ENCODE measurements at regions not wholly inside any gene's neighbourhood (a gene's known extent, or its start where the extent isn't known, plus 50 kb on each side); places are given as distances from the start of the nearest gene placed in this dataset.

DNA sequence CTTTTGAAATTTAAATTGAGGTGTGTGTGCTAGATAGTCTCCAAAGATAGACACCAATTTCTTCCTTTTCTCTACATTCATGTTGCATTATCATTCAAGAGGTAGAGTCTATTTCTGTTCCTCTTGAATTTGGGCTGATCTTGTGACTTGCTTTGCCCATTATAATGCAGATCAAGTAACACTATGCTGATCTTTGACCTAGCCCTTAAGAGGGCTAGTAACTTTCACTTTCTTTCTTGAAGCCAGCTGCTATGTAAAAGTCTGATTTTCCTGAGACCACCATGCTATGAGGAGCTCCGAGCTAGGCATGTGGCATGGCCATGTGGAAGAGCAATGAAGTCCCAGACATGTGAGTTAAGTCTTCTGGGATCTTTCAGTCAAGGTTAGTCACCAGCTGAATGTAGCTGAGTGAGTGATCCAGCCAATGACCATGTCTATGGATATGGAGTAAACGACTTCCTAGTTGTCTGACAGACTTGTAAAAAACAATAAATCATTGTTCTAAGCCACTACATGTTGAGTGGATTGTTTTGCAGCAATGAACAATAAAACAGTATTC lies 189.4 kb upstream of the CWC22 start:
- H3F3A ChIP-seq (ENCODE audit: insufficient read depth): no peaks in the 10 kb centered on the region
- H3K4me2 ChIP-seq (ENCODE audit: unreplicated experiment): no peak overlapping the region
- H3K27ac ChIP-seq: no peak overlapping the region
- no peak for TF ChIP-seq EZH2phosphoT487 (IDR thresholded peaks at IDR 0.05; ENCODE audit: insufficient read depth, low read depth)
- TF ChIP-seq EZH2 (IDR thresholded peaks at IDR 0.05; ENCODE audit: insufficient read depth, poor library complexity, severe bottlenecking): no peak
- H3K27me3 ChIP-seq (replicated peaks; ENCODE audit: insufficient read depth): no peaks in the 10 kb centered on the region
- peak; percentile 6 for DNase-seq
- 41 to 49% methylated on average over 2 of the region's 2 CpGs for WGBS, 2 experiments (ENCODE audit: low coverage in 1 of 2, low lambda C conversion rate in 2 of 2, missing lambda C conversion rate in 2 of 2)
- in situ Hi-C loops (cut with MboI): no loop called here
- no peaks in the 10 kb centered on the region for H3K36me3 ChIP-seq (ENCODE audit: low read depth)
- no peaks in the 10 kb centered on the region for H3K9me2 ChIP-seq (ENCODE audit: insufficient read depth)
- H3K9ac ChIP-seq: no peak overlapping the region
- no peaks in the 10 kb centered on the region for H3K9me3 ChIP-seq (ENCODE audit: low read depth)
- H3K79me2 ChIP-seq (ENCODE audit: insufficient read depth): no peaks in the 10 kb centered on the region
- H4K20me1 ChIP-seq (ENCODE audit: insufficient read depth): no peaks in the 10 kb centered on the region
- H3K4me1 ChIP-seq (ENCODE audit: insufficient read depth): peaks cover 2% of the 10 kb centered on the region; the same call in 1 of the 2 replicates
- no peak overlapping the region for H2AFZ ChIP-seq
- H3K4me3 ChIP-seq: no peak overlapping the region

DNA sequence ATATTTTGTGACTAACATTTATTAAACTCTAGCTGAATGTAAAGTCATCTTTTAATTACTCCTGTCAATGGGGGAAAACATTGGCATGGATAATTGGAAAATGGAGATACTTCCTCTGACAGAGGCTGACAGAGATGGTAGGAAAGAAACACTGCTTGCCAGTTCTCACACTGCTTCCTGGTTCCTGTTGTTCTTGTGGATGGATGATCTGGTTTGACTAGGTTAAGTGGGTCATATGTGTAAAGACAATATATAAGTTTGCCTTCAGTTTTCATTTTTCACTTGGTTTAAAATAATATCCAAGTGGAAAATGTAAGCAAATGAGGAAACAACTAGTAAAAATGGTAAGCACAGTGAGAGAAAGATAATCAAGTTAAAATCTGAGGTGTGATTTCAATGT lies 188.8 kb upstream of the CWC22 start:
- H3K27me3 ChIP-seq (replicated peaks; ENCODE audit: insufficient read depth): no peaks in the 10 kb centered on the region
- H3K9ac ChIP-seq: no peak overlapping the region
- H3K36me3 ChIP-seq (ENCODE audit: low read depth): no peaks in the 10 kb centered on the region
- no peaks in the 10 kb centered on the region for H3F3A ChIP-seq (ENCODE audit: insufficient read depth)
- in situ Hi-C loops (cut with MboI): no loop called here
- H3K27ac ChIP-seq: no peak overlapping the region
- no peaks in the 10 kb centered on the region for H4K20me1 ChIP-seq (ENCODE audit: insufficient read depth)
- H3K4me3 ChIP-seq: no peak overlapping the region
- no peaks in the 10 kb centered on the region for H3K9me2 ChIP-seq (ENCODE audit: insufficient read depth)
- H3K4me2 ChIP-seq (ENCODE audit: unreplicated experiment): no peak overlapping the region
- no peak overlapping the region for H2AFZ ChIP-seq
- H3K4me1 ChIP-seq (ENCODE audit: insufficient read depth): peaks cover 5% of the 10 kb centered on the region; the same call in 1 of the 2 replicates
- no peaks in the 10 kb centered on the region for H3K79me2 ChIP-seq (ENCODE audit: insufficient read depth)
- TF ChIP-seq EZH2 (IDR thresholded peaks at IDR 0.05; ENCODE audit: insufficient read depth, poor library complexity, severe bottlenecking) (no peak), EZH2phosphoT487 (IDR thresholded peaks at IDR 0.05; ENCODE audit: insufficient read depth, low read depth) (no peak)
- no peaks in the 10 kb centered on the region for H3K9me3 ChIP-seq (ENCODE audit: low read depth)
- no peak for DNase-seq

DNA sequence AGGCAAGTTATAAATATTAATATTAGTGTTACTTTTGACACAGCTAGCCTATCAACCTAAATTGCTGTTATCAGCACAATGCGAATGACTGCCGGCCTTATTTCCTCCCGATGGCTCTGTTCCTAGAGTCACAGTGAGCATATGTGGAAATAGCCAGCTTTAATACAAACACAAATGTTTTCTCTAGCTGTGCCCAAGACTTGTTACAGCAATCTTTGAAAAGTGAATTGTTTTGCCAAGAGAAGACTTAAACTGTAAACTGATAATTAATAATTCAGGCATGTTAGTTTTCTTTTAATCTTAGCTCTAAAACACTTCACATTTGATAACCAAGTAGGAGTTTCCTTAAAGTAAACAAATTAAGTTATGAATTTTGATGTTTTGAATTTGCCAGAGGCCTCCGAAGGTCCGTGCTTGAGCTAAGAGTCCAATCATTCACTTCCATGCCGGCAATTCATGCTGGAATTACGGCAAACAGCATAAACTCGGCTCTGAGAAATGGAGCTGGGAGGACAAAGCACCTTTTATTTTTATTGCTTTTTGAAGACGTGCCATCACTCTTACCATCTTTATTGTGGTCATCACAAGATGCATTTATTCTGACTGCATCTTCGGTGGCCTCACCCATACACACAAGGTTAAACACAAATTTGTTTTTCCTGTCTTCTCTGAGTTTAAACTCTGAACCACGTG lies 184.5 kb upstream of the CWC22 start:
- no peaks in the 10 kb centered on the region for H3F3A ChIP-seq (ENCODE audit: insufficient read depth)
- H4K20me1 ChIP-seq (ENCODE audit: insufficient read depth): no peaks in the 10 kb centered on the region
- peak; percentile 14 for DNase-seq
- peaks cover 5% of the 10 kb centered on the region; the same call in 1 of the 2 replicates for H3K4me1 ChIP-seq (ENCODE audit: insufficient read depth)
- H3K4me3 ChIP-seq: no peak overlapping the region
- no peaks in the 10 kb centered on the region for H3K9me3 ChIP-seq (ENCODE audit: low read depth)
- no peaks in the 10 kb centered on the region for H3K36me3 ChIP-seq (ENCODE audit: low read depth)
- no peak overlapping the region for H3K4me2 ChIP-seq (ENCODE audit: unreplicated experiment)
- no peak for TF ChIP-seq EZH2 (IDR thresholded peaks at IDR 0.05; ENCODE audit: insufficient read depth, poor library complexity, severe bottlenecking)
- TF ChIP-seq EZH2phosphoT487 (IDR thresholded peaks at IDR 0.05; ENCODE audit: insufficient read depth, low read depth): no peak
- no peaks in the 10 kb centered on the region for H3K9me2 ChIP-seq (ENCODE audit: insufficient read depth)
- H3K27ac ChIP-seq: no peak overlapping the region
- H3K79me2 ChIP-seq (ENCODE audit: insufficient read depth): no peaks in the 10 kb centered on the region
- 59% methylated on average over 11 of the region's 11 CpGs for WGBS, 2 experiments (ENCODE audit: low coverage in 1 of 2, low lambda C conversion rate in 2 of 2, missing lambda C conversion rate in 2 of 2)
- peak overlapping the region; percentile 36 for H2AFZ ChIP-seq
- in situ Hi-C loops (cut with MboI): no loop called here
- H3K27me3 ChIP-seq (replicated peaks; ENCODE audit: insufficient read depth): no peaks in the 10 kb centered on the region
- no peak overlapping the region for H3K9ac ChIP-seq

DNA sequence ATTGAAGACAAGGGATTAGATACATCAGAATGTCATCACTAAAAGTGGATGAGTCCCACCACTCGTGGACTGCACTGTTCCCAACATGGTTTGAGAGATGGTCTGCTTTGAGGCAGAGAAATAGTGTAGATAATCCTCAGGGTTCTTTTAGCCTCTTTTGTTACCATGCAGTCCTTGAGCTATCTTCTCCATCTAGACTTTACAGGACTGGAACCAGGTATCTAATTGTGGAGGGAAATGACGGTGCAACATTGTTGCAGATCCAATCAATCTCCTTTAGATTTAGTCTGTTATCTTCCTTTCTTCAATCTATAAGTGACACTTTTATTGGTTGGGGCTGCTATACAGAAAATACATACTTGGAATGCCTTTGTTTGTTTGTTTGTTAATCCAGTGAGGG lies 183.8 kb upstream of the CWC22 start:
- H3K9me2 ChIP-seq (ENCODE audit: insufficient read depth): no peaks in the 10 kb centered on the region
- peaks cover 5% of the 10 kb centered on the region; the same call in 1 of the 2 replicates for H3K4me1 ChIP-seq (ENCODE audit: insufficient read depth)
- no peaks in the 10 kb centered on the region for H3F3A ChIP-seq (ENCODE audit: insufficient read depth)
- peak overlapping the region; percentile 8; the same call in 1 of the 2 replicates for H2AFZ ChIP-seq
- no peak overlapping the region for H3K27ac ChIP-seq
- DNase-seq: no peak
- H3K27me3 ChIP-seq (replicated peaks; ENCODE audit: insufficient read depth): no peaks in the 10 kb centered on the region
- H3K4me3 ChIP-seq: no peak overlapping the region
- no peaks in the 10 kb centered on the region for H3K36me3 ChIP-seq (ENCODE audit: low read depth)
- no peak overlapping the region for H3K9ac ChIP-seq
- no peaks in the 10 kb centered on the region for H3K9me3 ChIP-seq (ENCODE audit: low read depth)
- no peaks in the 10 kb centered on the region for H4K20me1 ChIP-seq (ENCODE audit: insufficient read depth)
- H3K79me2 ChIP-seq (ENCODE audit: insufficient read depth): no peaks in the 10 kb centered on the region
- TF ChIP-seq EZH2phosphoT487 (IDR thresholded peaks at IDR 0.05; ENCODE audit: insufficient read depth, low read depth) (no peak), EZH2 (IDR thresholded peaks at IDR 0.05; ENCODE audit: insufficient read depth, poor library complexity, severe bottlenecking) (no peak)
- in situ Hi-C loops (cut with MboI): no loop called here
- WGBS, 2 experiments (ENCODE audit: low coverage in 1 of 2, low lambda C conversion rate in 2 of 2, missing lambda C conversion rate in 2 of 2): 92 to 94% methylated on average over 2 of the region's 2 CpGs
- H3K4me2 ChIP-seq (ENCODE audit: unreplicated experiment): no peak overlapping the region
